Thyroid gland (tissue), 4 donors: ENCODE measurements at regions not wholly inside any gene's neighbourhood (a gene's known extent, or its start where the extent isn't known, plus 50 kb on each side); places are given as distances from the start of the nearest gene placed in this dataset.

Experiments used
- POLR2A ChIP-seq, 2 donors: fragments of 450-650 bp; IDR thresholded peaks; one replicate each; pipeline ENCODE4 v1.6.1; 2017; ENCODE audit warnings: antibody characterized with exemption in 2 of 2, mild to moderate bottlenecking in 2 of 2, moderate library complexity in 1 of 2
- TF ChIP-seq, protein P1 (sequence below), 6 experiments: fragments of 200-600 bp in 3 of 6; fragments of 450-650 bp in 3 of 6; sonication (generic) in 3 of 6; IDR thresholded peaks; one replicate each; pipeline ENCODE4 v1.5.1; 2016 to 2019; ENCODE audit warnings: antibody characterized with exemption in 6 of 6, mild to moderate bottlenecking in 2 of 6, inconsistent platforms in 1 of 6, moderate library complexity in 1 of 6

DNA sequence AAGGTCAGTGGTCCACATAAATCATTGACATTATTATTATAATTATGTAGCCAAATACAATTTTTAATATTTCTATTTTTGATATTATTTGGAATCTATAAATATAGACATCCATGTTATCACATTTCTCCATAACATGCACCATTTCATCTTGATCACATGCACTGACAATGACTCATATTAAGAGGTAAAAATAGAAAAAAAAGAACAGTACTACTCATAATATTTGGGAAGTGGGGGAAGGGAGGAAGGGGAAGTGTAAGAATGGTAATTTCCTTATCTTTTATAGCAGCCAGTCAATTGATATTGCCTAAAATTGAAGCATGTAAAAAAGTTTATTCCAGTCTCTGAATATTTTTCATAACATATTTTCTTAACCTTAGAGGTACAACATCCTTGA is 72.3 kb downstream of the ADM start:
- TF ChIP-seq, protein P1, sequence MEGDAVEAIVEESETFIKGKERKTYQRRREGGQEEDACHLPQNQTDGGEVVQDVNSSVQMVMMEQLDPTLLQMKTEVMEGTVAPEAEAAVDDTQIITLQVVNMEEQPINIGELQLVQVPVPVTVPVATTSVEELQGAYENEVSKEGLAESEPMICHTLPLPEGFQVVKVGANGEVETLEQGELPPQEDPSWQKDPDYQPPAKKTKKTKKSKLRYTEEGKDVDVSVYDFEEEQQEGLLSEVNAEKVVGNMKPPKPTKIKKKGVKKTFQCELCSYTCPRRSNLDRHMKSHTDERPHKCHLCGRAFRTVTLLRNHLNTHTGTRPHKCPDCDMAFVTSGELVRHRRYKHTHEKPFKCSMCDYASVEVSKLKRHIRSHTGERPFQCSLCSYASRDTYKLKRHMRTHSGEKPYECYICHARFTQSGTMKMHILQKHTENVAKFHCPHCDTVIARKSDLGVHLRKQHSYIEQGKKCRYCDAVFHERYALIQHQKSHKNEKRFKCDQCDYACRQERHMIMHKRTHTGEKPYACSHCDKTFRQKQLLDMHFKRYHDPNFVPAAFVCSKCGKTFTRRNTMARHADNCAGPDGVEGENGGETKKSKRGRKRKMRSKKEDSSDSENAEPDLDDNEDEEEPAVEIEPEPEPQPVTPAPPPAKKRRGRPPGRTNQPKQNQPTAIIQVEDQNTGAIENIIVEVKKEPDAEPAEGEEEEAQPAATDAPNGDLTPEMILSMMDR (IDR thresholded peaks at IDR 0.05), result no peak
- TF ChIP-seq POLR2A (IDR thresholded peaks at IDR 0.05), result no peak
